PC-9 (cell line): ENCODE measurements at regions not wholly inside any gene's neighbourhood (a gene's known extent, or its start where the extent isn't known, plus 50 kb on each side); places are given as distances from the start of the nearest gene placed in this dataset.

ENCODE experiments used
- EZH2 ChIP-seq: fragments of 200-600 bp; sonication (generic); IDR thresholded peaks from 2 replicates; pipeline ENCODE4 v1.8.0; 2017; ENCODE audit warnings: antibody characterized with exemption, low read depth
- TF ChIP-seq, protein P1 (sequence below): fragments of 200-600 bp; sonication (generic); conservative IDR thresholded peaks from 2 replicates; pipeline ENCODE4 v1.6.1; 2017; ENCODE audit warnings: mixed run types, antibody characterized with exemption, mild to moderate bottlenecking, moderate library complexity

DNA sequence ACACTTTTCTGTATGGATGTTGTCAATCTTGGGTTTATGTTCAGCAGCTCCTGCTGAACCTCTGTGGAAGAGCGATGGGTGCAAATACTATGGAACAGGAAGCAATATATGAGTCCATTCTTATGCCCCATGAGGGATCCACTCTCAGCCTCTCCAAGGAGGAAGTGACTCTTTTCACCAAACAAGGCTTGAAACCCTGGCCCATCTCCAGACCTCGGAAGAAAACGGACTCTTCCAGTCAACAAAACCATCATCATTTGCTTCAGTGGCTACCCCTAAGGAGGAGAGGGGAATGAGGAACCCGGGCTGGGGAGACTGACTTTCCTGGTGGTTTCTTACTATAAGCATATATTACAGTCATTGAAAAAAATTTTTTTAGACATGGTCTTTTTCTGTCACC, 206.2 kb downstream of the AXIN2 start:
- TF ChIP-seq, protein P1, sequence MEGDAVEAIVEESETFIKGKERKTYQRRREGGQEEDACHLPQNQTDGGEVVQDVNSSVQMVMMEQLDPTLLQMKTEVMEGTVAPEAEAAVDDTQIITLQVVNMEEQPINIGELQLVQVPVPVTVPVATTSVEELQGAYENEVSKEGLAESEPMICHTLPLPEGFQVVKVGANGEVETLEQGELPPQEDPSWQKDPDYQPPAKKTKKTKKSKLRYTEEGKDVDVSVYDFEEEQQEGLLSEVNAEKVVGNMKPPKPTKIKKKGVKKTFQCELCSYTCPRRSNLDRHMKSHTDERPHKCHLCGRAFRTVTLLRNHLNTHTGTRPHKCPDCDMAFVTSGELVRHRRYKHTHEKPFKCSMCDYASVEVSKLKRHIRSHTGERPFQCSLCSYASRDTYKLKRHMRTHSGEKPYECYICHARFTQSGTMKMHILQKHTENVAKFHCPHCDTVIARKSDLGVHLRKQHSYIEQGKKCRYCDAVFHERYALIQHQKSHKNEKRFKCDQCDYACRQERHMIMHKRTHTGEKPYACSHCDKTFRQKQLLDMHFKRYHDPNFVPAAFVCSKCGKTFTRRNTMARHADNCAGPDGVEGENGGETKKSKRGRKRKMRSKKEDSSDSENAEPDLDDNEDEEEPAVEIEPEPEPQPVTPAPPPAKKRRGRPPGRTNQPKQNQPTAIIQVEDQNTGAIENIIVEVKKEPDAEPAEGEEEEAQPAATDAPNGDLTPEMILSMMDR: no peak
- TF ChIP-seq EZH2: no peak
